Omental fat pad (tissue), 3 donors: ENCODE measurements at regions not wholly inside any gene's neighbourhood (a gene's known extent, or its start where the extent isn't known, plus 50 kb on each side); places are given as distances from the start of the nearest gene placed in this dataset.

Source experiments
- ATAC-seq: fragments of 150-250 bp; one replicate; pipeline ENCODE4 v1.9.1; 2016; ENCODE audit warnings: mild to moderate bottlenecking, moderate library complexity; ENCODE audit not compliant: low FRiP score
- DNase-seq: peaks from one replicate; pipeline ENCODE4 v3.0.0-alpha.2; 2019; ENCODE audit warnings: low spot score
- CTCF ChIP-seq, 3 donors: fragments of 450-650 bp; IDR thresholded peaks; one replicate each; pipeline ENCODE4 v1.5.1; 2016 to 2017; ENCODE audit warnings: antibody characterized with exemption in 3 of 3, mild to moderate bottlenecking in 3 of 3, moderate library complexity in 2 of 3

DNA sequence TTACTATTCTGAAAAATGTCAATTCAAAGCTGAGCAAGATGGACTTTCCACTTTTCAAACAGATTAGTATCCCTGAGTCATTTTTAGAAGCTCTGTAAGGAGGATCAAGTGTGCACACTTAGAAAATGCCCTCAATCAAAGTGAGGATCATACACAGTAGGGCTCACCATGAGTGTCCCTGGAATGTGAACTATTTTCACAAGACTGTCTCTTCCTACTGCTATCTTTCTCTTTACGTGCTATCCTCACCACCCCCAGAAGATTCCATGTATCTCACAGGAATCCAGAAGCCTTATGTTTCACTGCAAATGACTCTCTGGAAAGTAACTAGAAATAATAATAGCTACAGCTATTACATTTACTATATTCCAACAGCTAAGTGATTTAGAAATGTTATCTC lies 349.9 kb upstream of the TGFBR2 start:
- ATAC-seq = no peak
- no peak for DNase-seq
- TF ChIP-seq CTCF (IDR thresholded peaks at IDR 0.05) = no peak

GRCh38 chr3:30258426-30259392 lies 347.7 kb upstream of the TGFBR2 start:
- ATAC-seq (no peak), DNase-seq (no peak)
- TF ChIP-seq CTCF (IDR thresholded peaks at IDR 0.05) = no peak

DNA sequence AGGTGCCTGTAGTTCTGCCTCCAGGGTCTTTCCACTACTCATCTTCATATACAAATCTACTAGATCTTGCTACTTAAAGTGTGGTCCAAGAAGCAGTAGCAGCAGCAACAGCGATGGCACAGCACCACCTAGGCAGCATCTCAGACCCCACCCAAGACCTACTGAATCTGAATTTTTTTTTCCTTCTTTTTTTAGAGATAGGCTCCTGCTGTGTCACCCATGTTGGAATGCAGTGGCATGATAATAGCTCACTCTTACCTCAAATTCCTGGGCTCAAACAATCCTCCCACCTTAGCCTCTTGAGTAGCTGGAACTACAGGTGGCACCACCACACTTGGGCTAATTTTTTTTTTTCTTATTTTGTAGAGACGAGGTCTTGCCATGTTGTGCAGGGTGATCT lies 346.7 kb upstream of the TGFBR2 start:
- ATAC-seq (no peak), DNase-seq (no peak)
- TF ChIP-seq CTCF (IDR thresholded peaks at IDR 0.05) = no peak

GRCh38 chr3:30260762-30261161 lies 345.6 kb upstream of the TGFBR2 start:
- no peak for TF ChIP-seq CTCF (IDR thresholded peaks at IDR 0.05)
- DNase-seq (no peak), ATAC-seq (no peak)

- TF ChIP-seq CTCF (IDR thresholded peaks at IDR 0.05) = no peak
- no peak for DNase-seq
- ATAC-seq = no peak
Measured at GRCh38 chr3:30263238-30263924, 343.0 kb upstream of the TGFBR2 start.

DNA sequence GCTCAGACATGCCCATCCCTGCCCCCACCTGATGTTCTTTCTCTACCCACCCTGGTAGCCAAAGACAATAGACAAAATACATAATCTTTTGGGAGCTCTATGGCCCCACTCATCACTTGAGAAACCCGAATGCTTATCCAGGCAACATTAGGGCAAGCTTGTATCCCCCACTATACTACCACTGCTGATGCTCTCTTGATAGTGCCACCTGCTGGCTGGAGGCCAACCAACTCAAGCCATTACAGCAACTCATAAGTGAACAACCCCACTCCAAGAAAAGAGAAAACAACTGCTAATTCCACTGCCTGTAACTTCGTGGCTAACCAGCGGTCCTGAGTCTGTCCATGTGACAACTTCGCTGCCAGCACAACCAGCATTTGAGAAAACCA lies 342.5 kb upstream of the TGFBR2 start:
- DNase-seq (no peak), ATAC-seq (no peak)
- no peak for TF ChIP-seq CTCF (IDR thresholded peaks at IDR 0.05)
